Neural cell (in vitro differentiated cells): ENCODE measurements at regions not wholly inside any gene's neighbourhood (a gene's known extent, or its start where the extent isn't known, plus 50 kb on each side); places are given as distances from the start of the nearest gene placed in this dataset.

Experiments used
- H2AFZ ChIP-seq: fragments of 200-600, 300-800 bp; sonication (generic), shearing (Covaris generic); 2 replicates; pipeline ENCODE4 v1.6.0; 2014; ENCODE audit warnings: low read depth, mild to moderate bottlenecking, antibody characterized with exemption, low read length, moderate library complexity
- H3F3A ChIP-seq: fragments of 200-600 bp; shearing (Covaris generic); 2 replicates; pipeline ENCODE4 v1.6.1; 2016; ENCODE audit warnings: mild to moderate bottlenecking, moderate library complexity, mixed read lengths, antibody characterized with exemption, low read length; ENCODE audit not compliant: insufficient read depth, poor library complexity, severe bottlenecking
- H3K27ac ChIP-seq: fragments of 200-600, 300-800 bp; sonication (generic), shearing (Covaris generic); 2 replicates; pipeline ENCODE4 v1.5.1; 2014; ENCODE audit warnings: mild to moderate bottlenecking, low read length, moderate library complexity
- H3K27me3 ChIP-seq: fragments of 300-800, 200-600 bp; sonication (generic), shearing (Covaris generic); 2 replicates; pipeline ENCODE4 v1.6.0; 2014; ENCODE audit warnings: mild to moderate bottlenecking, low read depth, low read length, moderate library complexity; ENCODE audit not compliant: insufficient read depth
- H3K36me3 ChIP-seq: fragments of 300-800, 200-600 bp; sonication (generic), shearing (Covaris generic); 2 replicates; pipeline ENCODE4 v1.5.1; 2014; ENCODE audit warnings: mild to moderate bottlenecking, antibody characterized with exemption, low read length, moderate library complexity; ENCODE audit not compliant: insufficient read depth
- H3K4me2 ChIP-seq: fragments of 300-800, 200-600 bp; sonication (generic), shearing (Covaris generic); 2 replicates; pipeline ENCODE4 v1.6.0; 2014; ENCODE audit warnings: mild to moderate bottlenecking, low read length
- H3K4me3 ChIP-seq: fragments of 300-800, 200-600 bp; sonication (generic), shearing (Covaris generic); 2 replicates; pipeline ENCODE4 v1.5.1; 2014; ENCODE audit warnings: mild to moderate bottlenecking, low read length, moderate library complexity
- H3K79me2 ChIP-seq: fragments of 200-600 bp; shearing (Covaris generic); replicated peaks from 2 replicates; pipeline ENCODE4 v1.6.0; 2014; ENCODE audit warnings: mild to moderate bottlenecking, low read length, moderate library complexity; ENCODE audit not compliant: insufficient read depth
- H3K9ac ChIP-seq: fragments of 300-800, 200-600 bp; sonication (generic), shearing (Covaris generic); 2 replicates; pipeline ENCODE4 v1.6.1; 2016; ENCODE audit warnings: mild to moderate bottlenecking, low read length, mixed read lengths
- H3K9me2 ChIP-seq: fragments of 200-600 bp; shearing (Covaris generic); 2 replicates; pipeline ENCODE4 v1.6.1; 2016; ENCODE audit warnings: mild to moderate bottlenecking, low read length, mixed read lengths; ENCODE audit not compliant: insufficient read depth
- H3K9me3 ChIP-seq: fragments of 200-600, 300-800 bp; sonication (generic), shearing (Covaris generic); 2 replicates; pipeline ENCODE4 v1.6.1; 2016; ENCODE audit warnings: mild to moderate bottlenecking, mixed run types, low read length, moderate library complexity, mixed read lengths
- H4K20me1 ChIP-seq: fragments of 200-600 bp; shearing (Covaris generic); 2 replicates; pipeline ENCODE4 v1.6.1; 2016; ENCODE audit warnings: mild to moderate bottlenecking, mixed run types; ENCODE audit not compliant: insufficient read depth
- CTCF ChIP-seq: fragments of 450-650 bp; IDR thresholded peaks from 2 replicates; pipeline ENCODE4 v1.5.1; 2014; ENCODE audit warnings: antibody characterized with exemption, mild to moderate bottlenecking, moderate library complexity; ENCODE audit not compliant: poor library complexity, severe bottlenecking
- EP300 ChIP-seq: fragments of 450-650 bp; conservative IDR thresholded peaks from 2 replicates; pipeline ENCODE4 v1.6.1; 2014; ENCODE audit warnings: antibody characterized with exemption, mild to moderate bottlenecking, moderate library complexity; ENCODE audit not compliant: poor library complexity, severe bottlenecking
- EZH2 ChIP-seq: fragments of 200-600, 300-800 bp; shearing (Covaris generic), sonication (generic); IDR thresholded peaks from 2 replicates; pipeline ENCODE4 v1.6.1; 2014; ENCODE audit warnings: antibody characterized with exemption, low read length, borderline replicate concordance, mild to moderate bottlenecking; ENCODE audit not compliant: insufficient read depth, poor library complexity, severe bottlenecking
- MXI1 ChIP-seq: fragments of 450-650 bp; conservative IDR thresholded peaks from 2 replicates; pipeline ENCODE4 v1.6.1; 2014; ENCODE audit warnings: antibody characterized with exemption, mild to moderate bottlenecking; ENCODE audit not compliant: poor library complexity, severe bottlenecking
- POLR2AphosphoS5 ChIP-seq: IDR thresholded peaks from 2 replicates; pipeline ENCODE4 v1.6.1; 2012
- RAD21 ChIP-seq: fragments of 450-650 bp; conservative IDR thresholded peaks from 2 replicates; pipeline ENCODE4 v1.6.1; 2014; ENCODE audit warnings: antibody characterized with exemption, mild to moderate bottlenecking, moderate library complexity
- REST ChIP-seq: IDR thresholded peaks from 2 replicates; pipeline ENCODE4 v1.6.1; 2012; ENCODE audit warnings: borderline replicate concordance
- SMC3 ChIP-seq: fragments of 450-650 bp; conservative IDR thresholded peaks from 2 replicates; pipeline ENCODE4 v1.6.1; 2014; ENCODE audit warnings: antibody characterized with exemption, mild to moderate bottlenecking, moderate library complexity; ENCODE audit not compliant: poor library complexity
- TAF1 ChIP-seq: IDR thresholded peaks from 2 replicates; pipeline ENCODE4 v1.6.1; 2012; ENCODE audit warnings: low read depth

DNA sequence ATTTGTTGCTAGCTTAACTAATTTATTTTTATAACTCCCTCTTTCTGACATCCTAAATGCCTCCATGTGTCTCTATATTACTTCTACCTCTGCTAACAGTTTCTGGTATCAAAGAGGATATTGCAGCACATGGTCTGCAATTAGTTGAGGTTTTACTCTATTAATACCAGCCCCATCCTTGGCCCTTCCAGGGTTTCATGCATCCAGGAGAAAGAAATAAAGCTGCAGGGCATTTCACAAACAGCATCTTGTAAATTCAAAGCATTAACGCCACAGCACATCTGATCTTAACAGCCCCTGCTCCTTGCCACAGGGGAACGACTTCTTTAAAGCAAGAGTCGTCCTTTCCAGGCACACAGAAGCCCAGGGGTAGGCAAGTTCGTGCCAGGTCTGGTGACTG lies 258.9 kb downstream of the ICOS start:
- Histone ChIP-seq H3K27me3 (no peaks in the 10 kb centered on the region), H3K4me2 (no peak overlapping the region), H3K27ac (no peak overlapping the region), H3K9ac (no peak overlapping the region), H3F3A (no peaks in the 10 kb centered on the region), H3K4me3 (no peak overlapping the region), H3K36me3 (no peaks in the 10 kb centered on the region), H3K9me3 (no peaks in the 10 kb centered on the region), H3K9me2 (no peaks in the 10 kb centered on the region), H4K20me1 (no peaks in the 10 kb centered on the region), H3K79me2 (no peaks in the 10 kb centered on the region), H2AFZ (no peak overlapping the region)
- TF ChIP-seq EZH2: no peak
- TF ChIP-seq MXI1: no peak
- TF ChIP-seq RAD21: no peak
- no peak for TF ChIP-seq REST
- no peak for TF ChIP-seq CTCF
- TF ChIP-seq POLR2AphosphoS5: no peak
- TF ChIP-seq TAF1: no peak
- TF ChIP-seq SMC3: no peak
- no peak for TF ChIP-seq EP300

DNA sequence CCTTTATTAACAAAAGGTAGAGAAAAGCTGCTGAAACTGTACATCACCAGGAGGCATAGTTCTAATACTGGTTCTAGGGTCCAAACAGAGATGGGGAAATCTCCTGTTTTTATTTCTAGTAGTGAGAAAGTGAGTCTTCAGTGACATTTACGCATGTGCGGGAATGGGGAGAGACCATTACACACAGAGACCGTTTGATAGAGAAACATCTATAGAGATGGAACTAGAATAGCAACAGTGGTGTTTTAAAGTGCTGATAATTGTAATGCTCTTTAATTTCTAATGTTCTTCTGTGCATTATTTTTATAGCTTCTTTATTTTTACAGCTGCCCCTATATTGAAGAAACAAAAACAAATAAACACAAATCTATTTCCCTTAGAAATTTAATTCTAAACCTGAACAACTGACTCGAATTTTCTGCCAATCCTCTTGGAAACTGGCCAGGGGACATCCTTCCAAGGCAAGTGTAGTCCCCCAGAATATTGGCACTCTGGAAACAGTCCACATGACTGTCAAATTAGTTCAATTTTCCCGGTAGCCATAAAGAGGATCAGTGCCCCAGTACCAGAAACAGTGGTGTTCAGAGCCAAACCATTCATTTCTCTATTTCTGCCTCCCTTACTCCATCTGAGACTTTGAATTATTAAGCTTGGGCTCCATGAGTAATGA lies 260.9 kb downstream of the ICOS start:
- Histone ChIP-seq H4K20me1 (no peaks in the 10 kb centered on the region), H3K4me3 (no peak overlapping the region), H3F3A (no peaks in the 10 kb centered on the region), H3K4me2 (no peak overlapping the region), H3K27ac (no peak overlapping the region), H3K9me2 (no peaks in the 10 kb centered on the region), H3K9me3 (no peaks in the 10 kb centered on the region), H3K27me3 (no peaks in the 10 kb centered on the region), H2AFZ (no peak overlapping the region), H3K79me2 (no peaks in the 10 kb centered on the region), H3K36me3 (no peaks in the 10 kb centered on the region), H3K9ac (no peak overlapping the region)
- TF ChIP-seq EP300 (no peak), CTCF (no peak), POLR2AphosphoS5 (no peak), TAF1 (no peak), EZH2 (no peak), SMC3 (no peak), REST (no peak), RAD21 (no peak), MXI1 (no peak)
